ENCODE measurements at regions not wholly inside any gene's neighbourhood (a gene's known extent, or its start where the extent isn't known, plus 50 kb on each side); places are given as distances from the start of the nearest gene placed in this dataset.

DNA sequence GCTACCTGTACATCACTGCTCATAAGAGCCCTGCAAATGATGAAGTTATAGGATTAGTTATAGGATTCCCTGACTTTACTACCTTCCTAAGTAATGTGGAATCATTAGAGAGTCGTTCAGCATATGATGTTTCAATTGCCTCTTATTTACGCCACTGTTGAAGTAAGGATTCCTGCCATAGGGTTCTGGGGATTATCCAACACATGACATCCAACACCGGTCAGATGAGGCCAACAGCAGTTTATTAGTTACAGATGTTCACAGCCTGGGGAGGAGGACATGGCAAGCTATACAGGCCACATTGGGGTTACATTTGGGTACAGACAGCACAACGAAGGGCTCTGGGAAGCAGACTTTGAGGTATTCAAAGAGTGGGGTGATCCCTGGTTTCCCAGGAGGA lies 134.1 kb upstream of the MC4R start:
- CTCF ChIA-PET: no interaction called here
- no peak for ATAC-seq
- Mint-ChIP-seq H3K4me1 (no peaks in the 10 kb centered on the region), H3K4me3 (no peak overlapping the region), H3K36me3 (no peaks in the 10 kb centered on the region), H3K27ac (no peak overlapping the region), H3K9me3 (ENCODE audit: low read depth) (no peaks in the 10 kb centered on the region), H3K27me3 (no peaks in the 10 kb centered on the region)
- DNase-seq: no peak

DNA sequence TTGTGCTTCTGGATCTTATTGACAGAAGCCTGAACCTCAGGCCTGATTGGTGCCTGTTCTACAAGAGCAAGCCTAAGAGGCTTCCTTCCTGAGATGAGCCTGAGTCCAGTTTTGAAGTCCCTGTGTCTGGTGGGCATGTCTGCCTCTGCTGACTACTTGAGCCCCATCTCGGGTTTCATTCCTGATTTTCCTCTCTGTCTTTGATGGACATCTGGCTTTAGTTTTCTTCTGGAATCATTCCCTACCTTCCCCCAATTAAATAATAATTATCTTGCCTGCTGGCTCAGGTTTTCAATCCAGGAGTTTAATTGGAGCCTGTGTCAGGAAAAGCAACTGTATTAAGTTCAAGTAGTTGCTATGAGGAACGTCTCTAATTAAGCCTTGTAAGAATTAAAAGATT lies 135.5 kb upstream of the MC4R start:
- no peak overlapping the region for H3K27ac Mint-ChIP-seq
- H3K36me3 Mint-ChIP-seq: no peaks in the 10 kb centered on the region
- H3K27me3 Mint-ChIP-seq: no peaks in the 10 kb centered on the region
- H3K4me3 Mint-ChIP-seq: no peak overlapping the region
- ATAC-seq: no peak
- no peak for DNase-seq
- no peaks in the 10 kb centered on the region for H3K9me3 Mint-ChIP-seq (ENCODE audit: low read depth)
- CTCF ChIA-PET: no interaction called here
- no peaks in the 10 kb centered on the region for H3K4me1 Mint-ChIP-seq

DNA sequence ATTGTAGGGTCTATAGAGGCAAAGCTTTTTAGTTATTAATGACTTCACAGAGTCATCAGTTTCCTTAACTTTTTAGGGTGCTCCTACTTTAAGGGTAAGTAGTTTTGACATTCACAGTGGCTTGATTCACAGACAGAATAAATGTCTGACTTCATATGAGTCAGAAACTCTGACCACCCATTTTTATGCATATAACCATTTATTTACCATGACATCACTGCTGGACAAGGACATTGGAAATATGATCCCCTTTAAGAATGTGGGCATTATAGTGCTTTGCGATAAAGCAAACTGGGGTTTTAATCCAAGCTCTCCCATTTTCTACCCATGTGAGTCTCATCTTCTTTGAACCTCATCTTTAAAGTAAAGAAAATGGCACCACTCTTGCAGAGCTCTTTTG lies 162.0 kb upstream of the MC4R start:
- no peak overlapping the region for H3K27ac Mint-ChIP-seq
- CTCF ChIA-PET: no interaction called here
- H3K4me3 Mint-ChIP-seq: no peak overlapping the region
- no peaks in the 10 kb centered on the region for H3K27me3 Mint-ChIP-seq
- H3K9me3 Mint-ChIP-seq (ENCODE audit: low read depth): peaks cover 2% of the 10 kb centered on the region
- DNase-seq: no peak
- H3K4me1 Mint-ChIP-seq: no peaks in the 10 kb centered on the region
- no peak for ATAC-seq
- no peaks in the 10 kb centered on the region for H3K36me3 Mint-ChIP-seq

DNA sequence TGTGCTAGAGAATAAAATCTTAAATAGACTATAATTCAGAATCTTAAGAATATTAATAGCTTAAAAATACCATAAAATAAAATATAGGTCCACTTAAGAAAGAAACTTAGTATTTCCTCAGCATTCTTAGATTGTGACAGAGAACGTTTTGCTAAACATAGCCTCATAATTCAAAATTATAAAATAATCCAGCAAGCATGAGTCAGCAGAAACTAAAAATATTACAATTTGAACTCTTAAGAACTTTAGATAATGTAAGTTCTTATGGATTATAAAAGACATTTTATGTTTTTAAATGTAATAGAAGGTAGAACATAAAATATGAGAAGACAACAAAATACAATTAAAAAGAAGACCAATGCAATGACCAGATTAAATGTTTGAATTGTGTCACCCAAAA lies 164.5 kb upstream of the MC4R start:
- DNase-seq (no peak), ATAC-seq (no peak)
- Mint-ChIP-seq H3K27ac (no peak overlapping the region), H3K36me3 (no peaks in the 10 kb centered on the region), H3K9me3 (ENCODE audit: low read depth) (peaks cover 2% of the 10 kb centered on the region), H3K4me1 (no peaks in the 10 kb centered on the region), H3K4me3 (no peak overlapping the region), H3K27me3 (no peaks in the 10 kb centered on the region)
- CTCF ChIA-PET: interaction anchor here (0.6 kb wide), 1 partner anchor 1229 kb away, joined by 3 read pairs; no protein-coding TSS in a partner anchor

DNA sequence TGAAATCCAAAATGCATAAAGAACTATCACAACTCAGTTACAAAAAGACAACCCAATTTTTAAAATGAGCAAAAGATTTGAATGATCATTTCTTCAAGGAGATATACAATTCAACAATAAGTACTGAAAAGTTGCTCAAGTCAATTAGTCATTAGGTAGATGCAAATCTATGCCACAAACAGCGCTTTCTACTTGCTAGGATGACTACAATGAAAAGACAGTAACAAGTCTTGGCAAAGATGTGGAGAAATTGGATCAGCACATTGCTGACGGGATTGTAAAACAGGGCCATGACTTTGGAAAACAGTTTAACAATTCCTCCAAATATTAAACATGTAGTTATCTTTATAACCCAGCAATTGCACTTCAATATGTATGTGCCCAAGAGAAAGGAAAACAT lies 166.3 kb upstream of the MC4R start:
- CTCF ChIA-PET: no interaction called here
- DNase-seq (no peak), ATAC-seq (no peak)
- Mint-ChIP-seq H3K36me3 (no peaks in the 10 kb centered on the region), H3K4me1 (no peaks in the 10 kb centered on the region), H3K9me3 (ENCODE audit: low read depth) (no peaks in the 10 kb centered on the region), H3K27ac (no peak overlapping the region), H3K27me3 (no peaks in the 10 kb centered on the region), H3K4me3 (no peak overlapping the region)

DNA sequence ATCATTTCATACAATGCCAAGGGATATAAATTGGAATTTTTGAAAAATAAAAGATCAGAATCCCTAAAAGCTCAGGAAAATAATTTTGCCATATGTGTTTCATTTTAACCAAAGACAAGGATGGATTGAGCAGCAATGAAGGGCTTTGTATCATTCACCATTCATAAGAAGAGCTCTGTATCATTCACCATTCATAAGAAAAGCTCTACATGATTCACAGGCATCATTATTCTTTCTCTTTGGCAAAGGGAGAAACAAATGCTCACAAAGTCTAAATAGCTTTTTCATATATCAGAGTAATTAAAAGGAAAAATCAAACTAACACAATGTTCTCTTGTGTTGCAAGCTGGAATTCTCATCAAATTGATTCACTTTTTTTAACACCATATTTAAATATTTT lies 169.1 kb upstream of the MC4R start:
- CTCF ChIA-PET: no interaction called here
- no peak overlapping the region for H3K4me3 Mint-ChIP-seq
- no peak for ATAC-seq
- DNase-seq: no peak
- H3K27ac Mint-ChIP-seq: no peak overlapping the region
- H3K9me3 Mint-ChIP-seq (ENCODE audit: low read depth): no peaks in the 10 kb centered on the region
- H3K4me1 Mint-ChIP-seq: no peaks in the 10 kb centered on the region
- no peaks in the 10 kb centered on the region for H3K36me3 Mint-ChIP-seq
- no peaks in the 10 kb centered on the region for H3K27me3 Mint-ChIP-seq

DNA sequence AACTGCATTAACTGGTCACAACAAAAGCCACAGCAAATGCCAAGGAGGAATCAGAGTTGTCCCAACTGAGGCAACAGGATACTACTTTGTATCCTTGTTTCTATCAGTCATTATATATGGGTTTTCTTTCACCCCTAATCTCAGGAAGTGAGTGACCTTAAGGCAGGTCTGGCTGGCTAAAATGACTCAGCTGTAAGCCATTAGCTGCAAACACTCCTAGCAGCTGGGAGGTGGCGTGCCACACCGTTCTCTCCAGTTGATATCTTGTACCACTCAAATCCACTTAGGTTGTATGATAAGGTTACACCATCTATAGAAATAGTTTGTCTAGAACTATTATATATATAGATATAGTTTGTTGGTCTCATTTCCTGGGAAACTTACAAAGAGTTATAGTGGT lies 171.1 kb upstream of the MC4R start:
- Mint-ChIP-seq H3K27me3 (no peaks in the 10 kb centered on the region), H3K27ac (no peak overlapping the region), H3K36me3 (no peaks in the 10 kb centered on the region), H3K4me3 (no peak overlapping the region), H3K4me1 (no peaks in the 10 kb centered on the region), H3K9me3 (ENCODE audit: low read depth) (no peaks in the 10 kb centered on the region)
- no peak for ATAC-seq
- DNase-seq: no peak
- CTCF ChIA-PET: no interaction called here

DNA sequence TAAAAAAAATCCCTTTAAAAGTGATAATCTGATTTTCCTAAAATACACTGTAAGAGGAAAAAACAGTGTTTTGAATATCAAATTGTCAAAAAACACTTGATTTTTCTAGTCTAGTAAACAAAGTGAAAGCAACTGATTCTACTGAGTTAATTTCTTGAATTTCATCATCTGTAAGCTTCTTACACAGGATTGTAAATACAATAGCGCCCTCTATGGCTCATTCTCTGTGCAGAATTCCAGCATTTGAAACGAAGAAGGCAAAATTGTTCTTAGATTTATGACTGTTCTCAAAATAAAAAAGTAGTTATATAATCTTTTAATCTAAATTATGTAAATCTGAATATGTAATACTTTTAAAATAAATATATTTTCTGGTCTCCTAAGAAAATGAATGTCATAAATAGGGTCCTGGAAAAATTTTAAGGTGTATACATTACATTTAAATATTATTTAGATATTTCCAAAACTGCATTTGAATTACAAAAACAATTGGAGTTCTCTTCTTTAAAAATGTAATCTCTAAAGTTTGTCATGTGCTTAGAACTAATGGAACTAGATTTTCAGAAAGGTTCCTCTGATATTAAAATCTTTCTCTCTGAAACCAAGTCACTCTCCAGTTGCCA lies 176.9 kb upstream of the MC4R start:
- ATAC-seq (no peak), DNase-seq (no peak)
- H3K9me3 Mint-ChIP-seq (ENCODE audit: low read depth): no peaks in the 10 kb centered on the region
- CTCF ChIA-PET: no interaction called here
- H3K27ac Mint-ChIP-seq: no peak overlapping the region
- H3K36me3 Mint-ChIP-seq: no peaks in the 10 kb centered on the region
- H3K4me1 Mint-ChIP-seq: no peaks in the 10 kb centered on the region
- no peaks in the 10 kb centered on the region for H3K27me3 Mint-ChIP-seq
- no peak overlapping the region for H3K4me3 Mint-ChIP-seq

DNA sequence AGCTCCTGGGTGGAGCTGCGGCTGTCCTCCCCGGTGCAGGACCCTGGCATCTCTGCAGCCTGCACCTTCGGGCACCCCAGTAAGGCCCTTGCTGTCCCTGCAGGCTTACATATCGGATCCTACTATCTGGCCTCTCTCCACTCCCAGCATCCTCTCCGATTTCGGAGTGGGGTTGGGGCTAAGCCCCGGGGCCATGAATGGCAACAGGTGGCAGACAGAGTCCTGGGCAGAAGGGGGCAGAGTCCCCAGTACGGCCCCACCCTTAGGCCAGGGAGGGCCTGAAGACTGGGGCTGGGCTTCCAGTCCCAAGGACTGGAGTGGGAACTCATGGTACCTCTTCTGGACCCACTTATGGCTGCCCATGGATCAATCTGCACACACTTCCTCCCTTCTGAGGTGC lies 180.4 kb upstream of the MC4R start:
- DNase-seq (no peak), ATAC-seq (no peak)
- CTCF ChIA-PET: no interaction called here
- Mint-ChIP-seq H3K4me3 (no peak overlapping the region), H3K4me1 (no peaks in the 10 kb centered on the region), H3K27me3 (no peaks in the 10 kb centered on the region), H3K9me3 (ENCODE audit: low read depth) (peaks cover 2% of the 10 kb centered on the region), H3K36me3 (no peaks in the 10 kb centered on the region), H3K27ac (no peak overlapping the region)

DNA sequence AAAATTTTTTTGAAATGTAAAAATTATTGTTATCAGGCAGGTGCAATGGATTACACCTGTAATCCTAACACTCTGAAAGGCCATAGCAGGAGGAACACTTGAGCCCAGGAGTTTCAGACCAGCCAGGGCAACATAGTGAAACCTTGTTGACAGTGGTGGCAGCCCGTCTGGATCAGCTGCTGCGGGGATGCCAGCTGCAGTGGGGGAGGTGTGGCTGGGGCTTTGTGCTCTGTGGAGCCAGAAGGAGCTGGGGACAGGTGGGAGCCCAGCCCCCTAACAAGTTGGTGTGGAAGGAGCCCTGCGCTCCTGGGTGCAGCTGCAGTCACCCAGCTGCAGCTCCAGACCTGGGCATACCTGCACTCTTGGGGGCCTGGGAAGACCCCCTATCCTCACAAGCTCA lies 182.4 kb upstream of the MC4R start:
- DNase-seq (no peak), ATAC-seq (no peak)
- Mint-ChIP-seq H3K4me1 (no peaks in the 10 kb centered on the region), H3K36me3 (no peaks in the 10 kb centered on the region), H3K27ac (no peak overlapping the region), H3K27me3 (no peaks in the 10 kb centered on the region), H3K4me3 (no peak overlapping the region), H3K9me3 (ENCODE audit: low read depth) (peaks cover 2% of the 10 kb centered on the region)
- CTCF ChIA-PET: no interaction called here

DNA sequence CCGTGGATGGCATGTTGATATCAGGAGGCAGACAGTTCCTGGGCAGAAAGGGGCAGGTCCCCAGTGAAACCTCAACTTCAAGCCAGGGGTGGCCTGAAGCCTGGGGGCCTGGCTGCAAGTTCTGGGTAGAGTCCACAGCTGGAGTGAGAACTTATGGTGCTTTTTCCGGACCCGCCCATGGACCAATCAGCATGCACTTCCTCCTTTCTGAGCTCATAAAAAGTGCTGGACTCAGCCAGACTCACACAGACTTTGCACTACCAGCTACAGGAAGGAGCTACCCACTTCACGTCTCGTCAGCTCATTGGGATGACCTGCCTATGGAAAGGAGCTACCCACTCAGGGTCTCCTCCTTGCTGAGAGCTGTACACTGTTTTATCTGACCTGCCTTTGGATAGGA lies 183.1 kb upstream of the MC4R start:
- CTCF ChIA-PET: no interaction called here
- H3K4me3 Mint-ChIP-seq: no peak overlapping the region
- no peaks in the 10 kb centered on the region for H3K4me1 Mint-ChIP-seq
- no peak overlapping the region for H3K27ac Mint-ChIP-seq
- H3K27me3 Mint-ChIP-seq: no peaks in the 10 kb centered on the region
- DNase-seq (no peak), ATAC-seq (no peak)
- H3K36me3 Mint-ChIP-seq: no peaks in the 10 kb centered on the region
- peaks cover 2% of the 10 kb centered on the region for H3K9me3 Mint-ChIP-seq (ENCODE audit: low read depth)

DNA sequence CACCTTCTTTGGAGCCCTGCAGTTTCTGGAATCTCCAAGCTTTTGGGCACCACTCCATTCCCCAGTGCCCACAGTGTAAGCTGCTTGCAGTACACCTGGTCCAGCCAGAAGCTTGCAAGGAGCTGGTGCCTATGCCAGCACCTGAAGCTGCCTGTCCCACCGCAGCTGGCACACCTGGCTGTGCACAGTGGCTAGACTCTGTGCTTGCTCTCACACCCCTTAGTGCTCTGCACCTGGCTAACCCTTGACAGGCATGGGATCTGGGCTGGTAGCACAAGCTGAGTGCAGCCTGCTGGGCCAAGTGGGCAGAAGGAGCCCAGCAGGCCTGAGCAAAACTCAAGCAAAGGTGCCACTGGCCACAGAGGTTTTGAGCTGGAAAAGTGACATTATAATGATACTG lies 183.8 kb upstream of the MC4R start:
- Mint-ChIP-seq H3K27ac (no peak overlapping the region), H3K4me3 (no peak overlapping the region), H3K9me3 (ENCODE audit: low read depth) (peaks cover 2% of the 10 kb centered on the region), H3K27me3 (no peaks in the 10 kb centered on the region), H3K36me3 (no peaks in the 10 kb centered on the region), H3K4me1 (no peaks in the 10 kb centered on the region)
- CTCF ChIA-PET: no interaction called here
- DNase-seq: no peak
- ATAC-seq: no peak

DNA sequence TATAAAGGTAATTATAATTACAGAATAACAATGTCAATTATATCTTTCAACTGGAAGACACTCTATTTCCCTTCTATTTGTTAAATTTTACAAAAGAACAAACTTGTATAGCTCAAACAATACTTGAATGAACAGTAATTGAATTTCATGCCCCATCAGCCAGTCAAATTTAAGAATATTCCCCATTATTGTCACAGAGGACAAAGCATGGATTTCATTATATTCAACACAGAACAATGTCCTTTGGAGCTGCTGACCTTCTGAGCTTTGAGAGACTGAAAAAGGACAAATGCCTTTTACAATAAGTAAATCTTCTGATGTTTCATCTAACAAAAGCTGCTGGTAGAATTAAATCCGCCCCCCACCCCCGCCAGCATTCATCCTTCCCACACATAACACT lies 187.5 kb upstream of the MC4R start:
- no peaks in the 10 kb centered on the region for H3K4me1 Mint-ChIP-seq
- CTCF ChIA-PET: interaction anchor here (0.7 kb wide), 1 partner anchor 799 kb away, joined by 4 read pairs; no protein-coding TSS in a partner anchor
- ATAC-seq (no peak), DNase-seq (no peak)
- H3K27ac Mint-ChIP-seq: no peak overlapping the region
- no peaks in the 10 kb centered on the region for H3K36me3 Mint-ChIP-seq
- no peak overlapping the region for H3K4me3 Mint-ChIP-seq
- H3K27me3 Mint-ChIP-seq: no peaks in the 10 kb centered on the region
- peaks cover 2% of the 10 kb centered on the region for H3K9me3 Mint-ChIP-seq (ENCODE audit: low read depth)

DNA sequence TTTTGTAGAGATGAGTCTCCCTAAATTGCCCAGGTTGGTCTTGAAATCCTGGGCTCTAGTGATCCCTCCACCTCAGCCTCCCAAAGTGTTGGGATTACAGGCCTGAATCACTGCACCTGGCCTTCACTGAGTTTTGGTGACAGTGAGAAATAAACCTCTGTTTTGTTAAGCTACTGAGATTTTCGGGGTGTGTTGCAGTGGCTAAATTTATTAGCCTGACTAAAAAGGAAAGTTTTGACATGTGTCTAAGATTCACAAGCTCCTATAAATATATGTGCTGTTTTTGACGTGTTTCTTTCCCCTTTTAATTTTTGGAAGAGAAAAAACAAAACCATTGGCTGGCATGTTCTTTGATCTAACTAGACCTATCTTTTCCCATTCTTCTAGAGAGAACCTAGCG lies 190.5 kb upstream of the MC4R start:
- Mint-ChIP-seq H3K27ac (no peak overlapping the region), H3K4me3 (no peak overlapping the region), H3K4me1 (no peaks in the 10 kb centered on the region), H3K27me3 (no peaks in the 10 kb centered on the region), H3K36me3 (no peaks in the 10 kb centered on the region), H3K9me3 (ENCODE audit: low read depth) (peaks cover 3% of the 10 kb centered on the region)
- no peak for ATAC-seq
- CTCF ChIA-PET: no interaction called here
- no peak for DNase-seq

DNA sequence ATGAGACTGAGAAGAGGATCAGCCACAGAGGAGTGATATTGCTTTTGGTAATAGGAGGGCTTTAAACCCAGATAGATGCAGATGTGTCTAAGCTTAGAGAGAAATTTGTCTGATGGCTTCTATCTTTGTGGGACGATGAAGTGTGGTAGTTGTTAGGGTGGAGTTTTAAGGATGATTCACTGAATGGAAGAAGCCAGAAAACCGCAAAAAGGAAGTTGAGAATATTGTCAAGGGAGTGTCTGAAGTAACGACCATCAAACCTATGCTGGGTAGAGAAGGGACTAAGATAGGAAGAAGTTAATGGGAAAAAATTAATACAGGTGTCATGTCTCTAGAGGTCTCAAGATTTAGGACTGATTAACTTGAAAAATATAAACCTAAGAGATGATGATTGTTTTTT lies 195.6 kb upstream of the MC4R start:
- no peaks in the 10 kb centered on the region for H3K4me1 Mint-ChIP-seq
- H3K9me3 Mint-ChIP-seq (ENCODE audit: low read depth): peaks cover 6% of the 10 kb centered on the region
- CTCF ChIA-PET: no interaction called here

More for the DNA sequence above, 195.6 kb upstream of the MC4R start:
- ATAC-seq (no peak), DNase-seq (no peak)
- Mint-ChIP-seq H3K36me3 (no peaks in the 10 kb centered on the region), H3K4me3 (no peak overlapping the region), H3K27me3 (no peaks in the 10 kb centered on the region), H3K27ac (no peak overlapping the region)
